Breast epithelium (tissue), 3 donors: ENCODE measurements at regions not wholly inside any gene's neighbourhood (a gene's known extent, or its start where the extent isn't known, plus 50 kb on each side); places are given as distances from the start of the nearest gene placed in this dataset.

Source experiments
- POLR2A ChIP-seq: fragments of 450-650 bp; IDR thresholded peaks from one replicate; pipeline ENCODE4 v1.6.1; 2016; ENCODE audit warnings: antibody characterized with exemption, mild to moderate bottlenecking, moderate library complexity
- POLR2AphosphoS5 ChIP-seq, 3 donors: sonication (generic); formaldehyde crosslinking; IDR thresholded peaks; one replicate each; pipeline ENCODE4 v1.6.1; 2017; ENCODE audit warnings: antibody characterized with exemption in 3 of 3
- TF ChIP-seq, protein P1 (sequence below), 3 donors: fragments of 450-650 bp; IDR thresholded peaks; one replicate each; pipeline ENCODE4 v1.5.1; 2016 to 2017; ENCODE audit warnings: antibody characterized with exemption in 3 of 3, mild to moderate bottlenecking in 3 of 3, moderate library complexity in 3 of 3

DNA sequence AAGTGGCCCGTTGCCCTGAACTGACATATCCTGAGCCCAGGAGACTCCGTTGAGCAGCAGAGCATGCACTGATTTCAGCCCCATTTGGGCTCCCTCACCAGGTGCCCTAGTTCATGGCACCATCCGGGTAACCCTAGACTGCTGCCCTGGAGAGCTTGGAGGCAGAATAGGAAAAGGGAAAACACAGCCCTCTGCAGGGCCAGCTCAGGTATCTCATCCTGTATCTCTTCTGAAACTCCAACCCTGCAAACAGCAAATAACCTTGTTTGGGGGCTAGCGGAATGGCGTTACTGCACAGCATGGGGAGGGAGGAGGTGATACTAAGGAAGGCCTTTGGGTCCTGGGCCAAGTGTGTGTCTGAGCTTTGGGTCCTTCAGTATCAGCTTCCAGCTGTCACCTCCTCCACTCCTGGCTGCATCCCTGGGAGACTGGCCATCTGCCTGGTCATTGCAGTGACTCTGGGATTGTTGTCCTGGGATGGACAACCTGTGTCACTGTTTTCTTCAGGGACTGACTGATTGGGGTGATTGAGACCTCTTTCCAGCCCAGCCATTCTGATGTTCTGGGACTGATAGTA is 233.8 kb upstream of the SKOR2 start:
- TF ChIP-seq, protein P1, sequence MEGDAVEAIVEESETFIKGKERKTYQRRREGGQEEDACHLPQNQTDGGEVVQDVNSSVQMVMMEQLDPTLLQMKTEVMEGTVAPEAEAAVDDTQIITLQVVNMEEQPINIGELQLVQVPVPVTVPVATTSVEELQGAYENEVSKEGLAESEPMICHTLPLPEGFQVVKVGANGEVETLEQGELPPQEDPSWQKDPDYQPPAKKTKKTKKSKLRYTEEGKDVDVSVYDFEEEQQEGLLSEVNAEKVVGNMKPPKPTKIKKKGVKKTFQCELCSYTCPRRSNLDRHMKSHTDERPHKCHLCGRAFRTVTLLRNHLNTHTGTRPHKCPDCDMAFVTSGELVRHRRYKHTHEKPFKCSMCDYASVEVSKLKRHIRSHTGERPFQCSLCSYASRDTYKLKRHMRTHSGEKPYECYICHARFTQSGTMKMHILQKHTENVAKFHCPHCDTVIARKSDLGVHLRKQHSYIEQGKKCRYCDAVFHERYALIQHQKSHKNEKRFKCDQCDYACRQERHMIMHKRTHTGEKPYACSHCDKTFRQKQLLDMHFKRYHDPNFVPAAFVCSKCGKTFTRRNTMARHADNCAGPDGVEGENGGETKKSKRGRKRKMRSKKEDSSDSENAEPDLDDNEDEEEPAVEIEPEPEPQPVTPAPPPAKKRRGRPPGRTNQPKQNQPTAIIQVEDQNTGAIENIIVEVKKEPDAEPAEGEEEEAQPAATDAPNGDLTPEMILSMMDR (IDR thresholded peaks at IDR 0.05) = no peak
- TF ChIP-seq POLR2AphosphoS5 (IDR thresholded peaks at IDR 0.05) (no peak), POLR2A (no peak)
